22Rv1 (cell line): ENCODE measurements at regions not wholly inside any gene's neighbourhood (a gene's known extent, or its start where the extent isn't known, plus 50 kb on each side); places are given as distances from the start of the nearest gene placed in this dataset.

ENCODE experiments used
- H3K27ac ChIP-seq: fragments of 450-650 bp; 2 replicates; pipeline ENCODE4 v1.5.1; 2017
- ZFX ChIP-seq: fragments of 450-650 bp; IDR thresholded peaks from 2 replicates; pipeline ENCODE4 v1.6.1; 2017; ENCODE audit warnings: antibody characterized with exemption, borderline replicate concordance
- TF ChIP-seq, protein P1 (sequence below): fragments of 450-650 bp; IDR thresholded peaks from 2 replicates; pipeline ENCODE4 v1.5.1; 2017; ENCODE audit warnings: mild to moderate bottlenecking

- no peak overlapping the region for H3K27ac ChIP-seq
- TF ChIP-seq ZFX: no peak
- TF ChIP-seq, protein P1, sequence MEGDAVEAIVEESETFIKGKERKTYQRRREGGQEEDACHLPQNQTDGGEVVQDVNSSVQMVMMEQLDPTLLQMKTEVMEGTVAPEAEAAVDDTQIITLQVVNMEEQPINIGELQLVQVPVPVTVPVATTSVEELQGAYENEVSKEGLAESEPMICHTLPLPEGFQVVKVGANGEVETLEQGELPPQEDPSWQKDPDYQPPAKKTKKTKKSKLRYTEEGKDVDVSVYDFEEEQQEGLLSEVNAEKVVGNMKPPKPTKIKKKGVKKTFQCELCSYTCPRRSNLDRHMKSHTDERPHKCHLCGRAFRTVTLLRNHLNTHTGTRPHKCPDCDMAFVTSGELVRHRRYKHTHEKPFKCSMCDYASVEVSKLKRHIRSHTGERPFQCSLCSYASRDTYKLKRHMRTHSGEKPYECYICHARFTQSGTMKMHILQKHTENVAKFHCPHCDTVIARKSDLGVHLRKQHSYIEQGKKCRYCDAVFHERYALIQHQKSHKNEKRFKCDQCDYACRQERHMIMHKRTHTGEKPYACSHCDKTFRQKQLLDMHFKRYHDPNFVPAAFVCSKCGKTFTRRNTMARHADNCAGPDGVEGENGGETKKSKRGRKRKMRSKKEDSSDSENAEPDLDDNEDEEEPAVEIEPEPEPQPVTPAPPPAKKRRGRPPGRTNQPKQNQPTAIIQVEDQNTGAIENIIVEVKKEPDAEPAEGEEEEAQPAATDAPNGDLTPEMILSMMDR: no peak
Observed at GRCh38 chr4:60944060-60944459, 256.1 kb upstream of the ADGRL3 start.

DNA sequence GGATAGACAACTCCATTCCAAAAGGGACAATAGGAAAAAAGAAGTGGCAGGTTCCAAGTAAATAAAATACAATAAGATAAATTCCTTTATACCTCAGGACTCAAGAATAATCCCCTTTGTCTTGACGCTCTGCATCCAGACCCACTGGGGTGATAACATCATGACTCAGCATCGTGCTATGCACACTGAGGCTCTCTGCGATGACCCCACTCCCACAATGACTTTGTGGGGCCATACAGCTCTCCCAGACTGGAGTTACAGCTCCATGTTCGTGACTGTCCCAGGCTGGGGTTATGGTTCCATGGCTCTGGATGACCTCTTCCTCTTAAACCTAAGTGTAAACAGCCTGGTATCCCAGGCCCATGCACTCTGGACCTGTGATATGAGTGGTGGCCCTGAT lies 254.5 kb upstream of the ADGRL3 start:
- TF ChIP-seq, protein P1: no peak
- TF ChIP-seq ZFX: no peak
- H3K27ac ChIP-seq: no peak overlapping the region

- H3K27ac ChIP-seq: no peak overlapping the region
- TF ChIP-seq, protein P1: no peak
- no peak for TF ChIP-seq ZFX
Observed at GRCh38 chr4:60948008-60948407, 252.1 kb upstream of the ADGRL3 start.

DNA sequence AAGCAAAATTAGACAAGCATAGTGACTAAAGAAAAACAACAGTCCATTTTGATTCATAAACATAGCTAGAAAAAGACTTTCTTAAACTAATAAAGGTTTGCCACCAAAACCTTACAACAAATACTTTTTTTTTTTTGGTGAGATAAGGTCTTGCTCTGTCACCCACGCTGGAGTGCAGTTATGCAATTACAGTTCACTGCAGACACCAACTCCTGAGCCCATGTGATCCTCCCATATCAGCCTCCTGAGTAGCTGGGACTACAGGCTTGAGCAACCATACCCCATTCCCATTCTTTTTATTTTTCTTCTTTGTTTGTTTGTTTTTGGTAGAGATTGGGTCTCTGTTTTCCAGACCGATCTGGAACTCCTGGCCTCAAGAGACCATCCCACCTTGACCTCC lies 247.2 kb upstream of the ADGRL3 start:
- no peak overlapping the region for H3K27ac ChIP-seq
- TF ChIP-seq, protein P1: no peak
- no peak for TF ChIP-seq ZFX

DNA sequence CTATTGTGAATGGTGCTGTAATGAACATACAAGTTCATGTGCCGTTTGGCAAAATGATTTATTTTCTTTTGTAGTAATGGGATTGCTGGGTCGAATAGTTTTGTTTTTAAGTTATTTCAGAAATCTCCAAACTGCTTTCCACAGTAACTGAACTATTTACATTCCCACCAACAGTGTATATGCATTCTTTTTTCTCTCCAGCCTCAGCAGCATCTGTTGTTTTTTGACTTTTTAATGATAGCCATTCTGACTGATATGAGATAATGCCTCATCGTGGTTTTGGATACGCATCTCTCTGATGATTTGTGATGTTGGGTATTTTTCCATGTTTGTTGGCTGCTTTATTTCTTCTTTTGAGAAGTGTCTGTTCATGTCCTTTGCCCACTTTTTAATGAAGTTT lies 246.3 kb upstream of the ADGRL3 start:
- TF ChIP-seq, protein P1: no peak
- TF ChIP-seq ZFX: no peak
- H3K27ac ChIP-seq: no peak overlapping the region

DNA sequence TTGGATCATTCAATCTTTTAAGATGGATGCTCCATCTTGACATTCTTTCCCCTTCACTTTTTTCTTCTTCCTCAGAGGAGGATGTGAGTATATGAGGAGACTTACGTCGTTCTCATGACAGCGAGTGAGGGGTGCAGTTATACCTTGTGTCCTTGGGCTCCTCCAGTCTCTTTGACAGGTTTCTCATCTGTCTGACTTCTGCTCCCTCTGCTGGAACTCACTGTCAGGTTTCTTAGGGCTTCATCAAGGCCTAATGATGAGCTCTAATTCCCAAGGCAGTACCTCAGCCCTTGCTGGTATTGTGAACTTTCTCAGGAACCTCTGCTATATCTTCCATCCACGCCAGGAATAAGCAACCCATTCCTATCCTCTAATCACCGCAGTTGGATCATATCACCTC lies 237.8 kb upstream of the ADGRL3 start:
- H3K27ac ChIP-seq: no peak overlapping the region
- TF ChIP-seq, protein P1: no peak
- TF ChIP-seq ZFX: no peak

GRCh38 chr4:60981534-60981933 lies 218.6 kb upstream of the ADGRL3 start:
- no peak overlapping the region for H3K27ac ChIP-seq
- no peak for TF ChIP-seq ZFX
- TF ChIP-seq, protein P1: no peak
